ENCODE measurements at regions not wholly inside any gene's neighbourhood (a gene's known extent, or its start where the extent isn't known, plus 50 kb on each side); places are given as distances from the start of the nearest gene placed in this dataset.
"Not testable (repeated sequence)": the region's sequence is repeated elsewhere in the genome, so short reads cannot be mapped to it uniquely, and the experiment has no call there.

- no peak for DNase-seq (ENCODE audit: low read depth, low spot score)
- no peak overlapping the region for H3K4me3 ChIP-seq (ENCODE audit: low read length)
Observed at GRCh38 chr9:103225702-103226646, 230.8 kb downstream of the CYLC2 start.

- no peak overlapping the region for H3K4me3 ChIP-seq (ENCODE audit: low read length)
- no peak for DNase-seq (ENCODE audit: low read depth, low spot score)
Observed at GRCh38 chr9:103226647-103227013, 231.5 kb downstream of the CYLC2 start.

- H3K4me3 ChIP-seq (ENCODE audit: low read length); DNase-seq (ENCODE audit: low read depth, low spot score): not testable (repeated sequence)
Observed at GRCh38 chr9:103237571-103238109, 242.5 kb downstream of the CYLC2 start.

- DNase-seq (ENCODE audit: low read depth, low spot score): no peak
- H3K4me3 ChIP-seq (ENCODE audit: low read length): no peak overlapping the region
Observed at GRCh38 chr9:103242025-103242424, 246.9 kb downstream of the CYLC2 start.

GRCh38 chr9:103242486-103242885 is 247.4 kb downstream of the CYLC2 start:
- DNase-seq (ENCODE audit: low read depth, low spot score): no peak
- no peak overlapping the region for H3K4me3 ChIP-seq (ENCODE audit: low read length)

- H3K4me3 ChIP-seq (ENCODE audit: low read length): no peak overlapping the region
- DNase-seq (ENCODE audit: low read depth, low spot score): no peak
Observed at GRCh38 chr9:103243553-103243952, 248.4 kb downstream of the CYLC2 start.

- no peak overlapping the region for H3K4me3 ChIP-seq (ENCODE audit: low read length)
- DNase-seq (ENCODE audit: low read depth, low spot score): no peak
Observed at GRCh38 chr9:103245369-103245768, 250.2 kb downstream of the CYLC2 start.

- no peak for DNase-seq (ENCODE audit: low read depth, low spot score)
- no peak overlapping the region for H3K4me3 ChIP-seq (ENCODE audit: low read length)
Observed at GRCh38 chr9:103261951-103262350, 266.8 kb downstream of the CYLC2 start.

GRCh38 chr9:103266064-103266463 is 270.9 kb downstream of the CYLC2 start:
- no peak overlapping the region for H3K4me3 ChIP-seq (ENCODE audit: low read length)
- no peak for DNase-seq (ENCODE audit: low read depth, low spot score)

- no peak overlapping the region for H3K4me3 ChIP-seq (ENCODE audit: low read length)
- DNase-seq (ENCODE audit: low read depth, low spot score): no peak
Observed at GRCh38 chr9:103277240-103277639, 282.1 kb downstream of the CYLC2 start.

GRCh38 chr9:103281126-103281525 is 286.0 kb downstream of the CYLC2 start:
- no peak overlapping the region for H3K4me3 ChIP-seq (ENCODE audit: low read length)
- no peak for DNase-seq (ENCODE audit: low read depth, low spot score)

- no peak overlapping the region for H3K4me3 ChIP-seq (ENCODE audit: low read length)
- DNase-seq (ENCODE audit: low read depth, low spot score): no peak
Observed at GRCh38 chr9:103287361-103287760, 292.2 kb downstream of the CYLC2 start.

GRCh38 chr9:103296189-103296588 is 301.1 kb downstream of the CYLC2 start:
- DNase-seq (ENCODE audit: low read depth, low spot score): no peak
- no peak overlapping the region for H3K4me3 ChIP-seq (ENCODE audit: low read length)

GRCh38 chr9:103301051-103301450 is 305.9 kb downstream of the CYLC2 start:
- DNase-seq (ENCODE audit: low read depth, low spot score): no peak
- no peak overlapping the region for H3K4me3 ChIP-seq (ENCODE audit: low read length)

- no peak overlapping the region for H3K4me3 ChIP-seq (ENCODE audit: low read length)
- no peak for DNase-seq (ENCODE audit: low read depth, low spot score)
Observed at GRCh38 chr9:103304797-103305196, 309.7 kb downstream of the CYLC2 start.

GRCh38 chr9:103319979-103320378 is 324.8 kb downstream of the CYLC2 start:
- H3K4me3 ChIP-seq (ENCODE audit: low read length): no peak overlapping the region
- peak; percentile 50 for DNase-seq (ENCODE audit: low read depth, low spot score)

- no peak for DNase-seq (ENCODE audit: low read depth, low spot score)
- no peak overlapping the region for H3K4me3 ChIP-seq (ENCODE audit: low read length)
Observed at GRCh38 chr9:103323699-103324098, 328.6 kb downstream of the CYLC2 start.

- H3K4me3 ChIP-seq (ENCODE audit: low read length): no peak overlapping the region
- no peak for DNase-seq (ENCODE audit: low read depth, low spot score)
Observed at GRCh38 chr9:103335461-103335860, 340.3 kb downstream of the CYLC2 start.

- no peak overlapping the region for H3K4me3 ChIP-seq (ENCODE audit: low read length)
- DNase-seq (ENCODE audit: low read depth, low spot score): no peak
Observed at GRCh38 chr9:103355000-103355399, 359.9 kb downstream of the CYLC2 start.

- not testable (repeated sequence) for H3K4me3 ChIP-seq (ENCODE audit: low read length); DNase-seq (ENCODE audit: low read depth, low spot score)
Observed at GRCh38 chr9:103357980-103358379, 362.8 kb downstream of the CYLC2 start.

GRCh38 chr9:103361906-103362305 is 366.8 kb downstream of the CYLC2 start:
- DNase-seq (ENCODE audit: low read depth, low spot score): no peak
- H3K4me3 ChIP-seq (ENCODE audit: low read length): no peak overlapping the region

All from Jurkat, Clone E6-1 (cell line).